ENCODE measurements at regions not wholly inside any gene's neighbourhood (a gene's known extent, or its start where the extent isn't known, plus 50 kb on each side); places are given as distances from the start of the nearest gene placed in this dataset.

GRCh38 chr1:79215311-79215710, 208.8 kb upstream of the ADGRL4 start:
- no peak overlapping the region for H3K4me3 ChIP-seq
- no peaks in the 10 kb centered on the region for H3K27me3 ChIP-seq (replicated peaks; ENCODE audit: insufficient read depth)
- intact Hi-C loops (cut with DNase I), result no loop called here
- 85% methylated on average over 4 of the region's 4 CpGs for WGBS
- H3K4me1 ChIP-seq (replicated peaks), result no peaks in the 10 kb centered on the region
- H3K36me3 ChIP-seq, result no peaks in the 10 kb centered on the region
- DNase-seq (ENCODE audit: low spot score), result no peak
- TF ChIP-seq POLR2AphosphoS5 (IDR thresholded peaks at IDR 0.05), result no peak
- TF ChIP-seq CTCF (IDR thresholded peaks at IDR 0.05), result no peak
- no peak for TF ChIP-seq POLR2A (IDR thresholded peaks at IDR 0.05)
- no peaks in the 10 kb centered on the region for H3K9me3 ChIP-seq
- H3K27ac ChIP-seq, result no peak overlapping the region

- TF ChIP-seq POLR2A (IDR thresholded peaks at IDR 0.05), result no peak
- TF ChIP-seq POLR2AphosphoS5 (IDR thresholded peaks at IDR 0.05), result no peak
- TF ChIP-seq CTCF (IDR thresholded peaks at IDR 0.05), result no peak
- 81% methylated on average over 4 of the region's 4 CpGs for WGBS
Measured at GRCh38 chr1:79207786-79208185, 201.3 kb upstream of the ADGRL4 start.

GRCh38 chr1:79207331-79207730, 200.8 kb upstream of the ADGRL4 start:
- Histone ChIP-seq H3K27ac (no peak overlapping the region), H3K36me3 (no peaks in the 10 kb centered on the region), H3K4me1 (replicated peaks) (no peaks in the 10 kb centered on the region), H3K27me3 (replicated peaks; ENCODE audit: insufficient read depth) (no peaks in the 10 kb centered on the region), H3K9me3 (no peaks in the 10 kb centered on the region), H3K4me3 (no peak overlapping the region)
- 57% methylated on average over 5 of the region's 5 CpGs for WGBS
- DNase-seq (ENCODE audit: low spot score), result no peak
- intact Hi-C loops (cut with DNase I), result no loop called here
- no peak for TF ChIP-seq POLR2A (IDR thresholded peaks at IDR 0.05)
- no peak for TF ChIP-seq CTCF (IDR thresholded peaks at IDR 0.05)
- no peak for TF ChIP-seq POLR2AphosphoS5 (IDR thresholded peaks at IDR 0.05)

More at GRCh38 chr1:79207786-79208185, 201.3 kb upstream of the ADGRL4 start:
- H3K4me1 ChIP-seq (replicated peaks), result no peaks in the 10 kb centered on the region
- H3K27me3 ChIP-seq (replicated peaks; ENCODE audit: insufficient read depth), result no peaks in the 10 kb centered on the region
- H3K36me3 ChIP-seq, result no peaks in the 10 kb centered on the region
- intact Hi-C loops (cut with DNase I), result no loop called here
- H3K27ac ChIP-seq, result no peak overlapping the region
- H3K4me3 ChIP-seq, result no peak overlapping the region
- no peaks in the 10 kb centered on the region for H3K9me3 ChIP-seq
- no peak for DNase-seq (ENCODE audit: low spot score)

GRCh38 chr1:79204779-79205479, 198.4 kb upstream of the ADGRL4 start:
- H3K9me3 ChIP-seq, result no peaks in the 10 kb centered on the region
- H3K36me3 ChIP-seq, result no peaks in the 10 kb centered on the region
- no peak overlapping the region for H3K27ac ChIP-seq
- intact Hi-C loops (cut with DNase I), result no loop called here
- WGBS, result 63% methylated on average over 4 of the region's 4 CpGs
- no peak for TF ChIP-seq CTCF (IDR thresholded peaks at IDR 0.05)
- TF ChIP-seq POLR2AphosphoS5 (IDR thresholded peaks at IDR 0.05), result no peak
- no peak for TF ChIP-seq POLR2A (IDR thresholded peaks at IDR 0.05)
- no peak for DNase-seq (ENCODE audit: low spot score)
- H3K27me3 ChIP-seq (replicated peaks; ENCODE audit: insufficient read depth), result no peaks in the 10 kb centered on the region
- H3K4me3 ChIP-seq, result no peak overlapping the region
- no peaks in the 10 kb centered on the region for H3K4me1 ChIP-seq (replicated peaks)

GRCh38 chr1:79198832-79199231, 192.3 kb upstream of the ADGRL4 start:
- WGBS, result 20% methylated on average over 2 of the region's 2 CpGs

More at GRCh38 chr1:79198832-79199231, 192.3 kb upstream of the ADGRL4 start:
- no peak for TF ChIP-seq POLR2A (IDR thresholded peaks at IDR 0.05)
- no peak for TF ChIP-seq CTCF (IDR thresholded peaks at IDR 0.05)
- no peak for TF ChIP-seq POLR2AphosphoS5 (IDR thresholded peaks at IDR 0.05)
- no peak for DNase-seq (ENCODE audit: low spot score)
- Histone ChIP-seq H3K27me3 (replicated peaks; ENCODE audit: insufficient read depth) (no peaks in the 10 kb centered on the region), H3K4me1 (replicated peaks) (no peaks in the 10 kb centered on the region), H3K36me3 (no peaks in the 10 kb centered on the region), H3K9me3 (no peaks in the 10 kb centered on the region), H3K4me3 (no peak overlapping the region), H3K27ac (no peak overlapping the region)
- intact Hi-C loops (cut with DNase I), result no loop called here

All from prostate gland (tissue), 2 donors.